ENCODE measurements at regions not wholly inside any gene's neighbourhood (a gene's known extent, or its start where the extent isn't known, plus 50 kb on each side); places are given as distances from the start of the nearest gene placed in this dataset.

- DNase-seq (ENCODE audit: low read depth in 1 of 2, low spot score in 2 of 2) = no peak
- Histone ChIP-seq H3K4me1 (replicated peaks) (no peaks in the 10 kb centered on the region), H3K27ac (no peak overlapping the region), H3K9me3 (replicated peaks) (no peaks in the 10 kb centered on the region), H3K4me3 (no peak overlapping the region), H3K36me3 (no peaks in the 10 kb centered on the region), H3K27me3 (replicated peaks) (no peaks in the 10 kb centered on the region)
Observed at GRCh38 chr5:67971223-67971830, 244.2 kb upstream of the PIK3R1 start.

GRCh38 chr5:67969631-67970030 lies 245.9 kb upstream of the PIK3R1 start:
- Histone ChIP-seq H3K27me3 (replicated peaks) (no peaks in the 10 kb centered on the region), H3K9me3 (replicated peaks) (no peaks in the 10 kb centered on the region), H3K4me3 (no peak overlapping the region), H3K4me1 (replicated peaks) (no peaks in the 10 kb centered on the region), H3K27ac (no peak overlapping the region), H3K36me3 (no peaks in the 10 kb centered on the region)
- DNase-seq (ENCODE audit: low read depth in 1 of 2, low spot score in 2 of 2) = no peak

GRCh38 chr5:67969176-67969575 lies 246.4 kb upstream of the PIK3R1 start:
- Histone ChIP-seq H3K9me3 (replicated peaks) (no peaks in the 10 kb centered on the region), H3K36me3 (no peaks in the 10 kb centered on the region), H3K4me1 (replicated peaks) (no peaks in the 10 kb centered on the region), H3K27me3 (replicated peaks) (no peaks in the 10 kb centered on the region), H3K4me3 (no peak overlapping the region), H3K27ac (no peak overlapping the region)
- no peak for DNase-seq (ENCODE audit: low read depth in 1 of 2, low spot score in 2 of 2)

- H3K9me3 ChIP-seq (replicated peaks) = no peaks in the 10 kb centered on the region
- H3K4me3 ChIP-seq = no peak overlapping the region
- DNase-seq (ENCODE audit: low read depth in 1 of 2, low spot score in 2 of 2) = no peak
- no peak overlapping the region for H3K27ac ChIP-seq
- no peaks in the 10 kb centered on the region for H3K36me3 ChIP-seq
- no peaks in the 10 kb centered on the region for H3K27me3 ChIP-seq (replicated peaks)
- no peaks in the 10 kb centered on the region; the same call in 1 of the 2 replicates for H3K4me1 ChIP-seq (replicated peaks)
Observed at GRCh38 chr5:67966712-67967111, 248.8 kb upstream of the PIK3R1 start.

- Histone ChIP-seq H3K36me3 (no peaks in the 10 kb centered on the region), H3K4me1 (replicated peaks) (peaks cover 16% of the 10 kb centered on the region), H3K27ac (no peak overlapping the region), H3K27me3 (replicated peaks) (no peaks in the 10 kb centered on the region), H3K9me3 (replicated peaks) (no peaks in the 10 kb centered on the region), H3K4me3 (no peak overlapping the region)
- DNase-seq (ENCODE audit: low read depth in 1 of 2, low spot score in 2 of 2) = no peak
Observed at GRCh38 chr5:67964619-67965018, 250.9 kb upstream of the PIK3R1 start.

- Histone ChIP-seq H3K4me1 (replicated peaks) (peaks cover 21% of the 10 kb centered on the region), H3K27ac (no peak overlapping the region), H3K4me3 (no peak overlapping the region), H3K27me3 (replicated peaks) (no peaks in the 10 kb centered on the region), H3K9me3 (replicated peaks) (no peaks in the 10 kb centered on the region), H3K36me3 (no peaks in the 10 kb centered on the region)
- DNase-seq (ENCODE audit: low read depth in 1 of 2, low spot score in 2 of 2) = no peak
Observed at GRCh38 chr5:67963789-67964519, 251.6 kb upstream of the PIK3R1 start.

GRCh38 chr5:67960939-67961338 lies 254.6 kb upstream of the PIK3R1 start:
- H3K36me3 ChIP-seq = no peaks in the 10 kb centered on the region
- peaks cover 21% of the 10 kb centered on the region for H3K4me1 ChIP-seq (replicated peaks)
- no peak overlapping the region for H3K4me3 ChIP-seq
- H3K27ac ChIP-seq = peak overlapping the region; percentile 1; the same call in 1 of the 2 replicates
- H3K9me3 ChIP-seq (replicated peaks) = no peaks in the 10 kb centered on the region
- no peaks in the 10 kb centered on the region for H3K27me3 ChIP-seq (replicated peaks)
- peak; percentile 80 to 81 for DNase-seq (ENCODE audit: low read depth in 1 of 2, low spot score in 2 of 2)

- DNase-seq (ENCODE audit: low read depth in 1 of 2, low spot score in 2 of 2) = no peak
- no peak overlapping the region for H3K27ac ChIP-seq
- H3K4me3 ChIP-seq = no peak overlapping the region
- no peaks in the 10 kb centered on the region for H3K27me3 ChIP-seq (replicated peaks)
- no peaks in the 10 kb centered on the region for H3K9me3 ChIP-seq (replicated peaks)
- H3K4me1 ChIP-seq (replicated peaks) = peaks cover 21% of the 10 kb centered on the region
- H3K36me3 ChIP-seq = no peaks in the 10 kb centered on the region
Observed at GRCh38 chr5:67957374-67957773, 258.2 kb upstream of the PIK3R1 start.

- Histone ChIP-seq H3K36me3 (no peaks in the 10 kb centered on the region), H3K4me1 (replicated peaks) (peaks cover 3% of the 10 kb centered on the region; the same call in 1 of the 2 replicates), H3K9me3 (replicated peaks) (no peaks in the 10 kb centered on the region), H3K27ac (no peak overlapping the region), H3K4me3 (no peak overlapping the region), H3K27me3 (replicated peaks) (no peaks in the 10 kb centered on the region)
- no peak for DNase-seq (ENCODE audit: low read depth in 1 of 2, low spot score in 2 of 2)
Observed at GRCh38 chr5:67954351-67954750, 261.2 kb upstream of the PIK3R1 start.

- no peak overlapping the region for H3K27ac ChIP-seq
- no peaks in the 10 kb centered on the region for H3K4me1 ChIP-seq (replicated peaks)
- H3K9me3 ChIP-seq (replicated peaks) = no peaks in the 10 kb centered on the region
- no peak overlapping the region for H3K4me3 ChIP-seq
- no peaks in the 10 kb centered on the region for H3K27me3 ChIP-seq (replicated peaks)
- no peaks in the 10 kb centered on the region for H3K36me3 ChIP-seq
- DNase-seq (ENCODE audit: low read depth in 1 of 2, low spot score in 2 of 2) = no peak
Observed at GRCh38 chr5:67942421-67942820, 273.1 kb upstream of the PIK3R1 start.

- Histone ChIP-seq H3K27me3 (replicated peaks) (no peaks in the 10 kb centered on the region), H3K9me3 (replicated peaks) (no peaks in the 10 kb centered on the region), H3K4me3 (no peak overlapping the region), H3K36me3 (no peaks in the 10 kb centered on the region), H3K4me1 (replicated peaks) (no peaks in the 10 kb centered on the region), H3K27ac (no peak overlapping the region)
- DNase-seq (ENCODE audit: low read depth in 1 of 2, low spot score in 2 of 2) = no peak
Observed at GRCh38 chr5:67941614-67942401, 273.7 kb upstream of the PIK3R1 start.

GRCh38 chr5:67935908-67936566 lies 279.5 kb upstream of the PIK3R1 start:
- H3K9me3 ChIP-seq (replicated peaks) = no peaks in the 10 kb centered on the region; the same call in 1 of the 2 replicates
- H3K36me3 ChIP-seq = no peaks in the 10 kb centered on the region
- no peak overlapping the region for H3K4me3 ChIP-seq
- H3K27me3 ChIP-seq (replicated peaks) = no peaks in the 10 kb centered on the region
- no peak for DNase-seq (ENCODE audit: low read depth in 1 of 2, low spot score in 2 of 2)
- H3K4me1 ChIP-seq (replicated peaks) = no peaks in the 10 kb centered on the region
- no peak overlapping the region for H3K27ac ChIP-seq

- no peak for DNase-seq (ENCODE audit: low read depth in 1 of 2, low spot score in 2 of 2)
- no peaks in the 10 kb centered on the region for H3K27me3 ChIP-seq (replicated peaks)
- H3K4me3 ChIP-seq = no peak overlapping the region
- no peaks in the 10 kb centered on the region for H3K36me3 ChIP-seq
- no peaks in the 10 kb centered on the region; the same call in 1 of the 2 replicates for H3K9me3 ChIP-seq (replicated peaks)
- H3K27ac ChIP-seq = no peak overlapping the region
- H3K4me1 ChIP-seq (replicated peaks) = no peaks in the 10 kb centered on the region
Observed at GRCh38 chr5:67934976-67935375, 280.6 kb upstream of the PIK3R1 start.

Data from SJSA1 (cell line).